ENCODE measurements at regions not wholly inside any gene's neighbourhood (a gene's known extent, or its start where the extent isn't known, plus 50 kb on each side); places are given as distances from the start of the nearest gene placed in this dataset.

DNA sequence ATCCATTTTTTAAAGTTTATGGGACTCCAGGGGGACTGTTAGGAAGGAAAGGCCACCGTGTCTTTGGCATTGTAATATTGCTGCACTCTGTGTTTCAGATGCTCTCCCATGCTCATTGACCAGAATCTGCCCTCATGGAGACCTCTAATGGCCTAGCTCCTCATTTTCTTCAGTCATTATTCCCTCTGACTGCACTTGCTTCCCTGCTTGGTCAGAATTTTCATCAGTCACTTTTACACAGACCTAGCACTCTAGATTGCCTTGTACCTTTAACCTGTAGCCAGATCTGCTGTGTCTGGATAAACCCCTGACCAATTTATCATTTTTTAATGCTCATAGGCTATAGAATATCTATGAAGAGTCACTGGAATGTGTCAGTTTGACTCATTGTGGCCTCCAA is 155.5 kb upstream of the NUDT12 start:
- TF ChIP-seq, protein P1, sequence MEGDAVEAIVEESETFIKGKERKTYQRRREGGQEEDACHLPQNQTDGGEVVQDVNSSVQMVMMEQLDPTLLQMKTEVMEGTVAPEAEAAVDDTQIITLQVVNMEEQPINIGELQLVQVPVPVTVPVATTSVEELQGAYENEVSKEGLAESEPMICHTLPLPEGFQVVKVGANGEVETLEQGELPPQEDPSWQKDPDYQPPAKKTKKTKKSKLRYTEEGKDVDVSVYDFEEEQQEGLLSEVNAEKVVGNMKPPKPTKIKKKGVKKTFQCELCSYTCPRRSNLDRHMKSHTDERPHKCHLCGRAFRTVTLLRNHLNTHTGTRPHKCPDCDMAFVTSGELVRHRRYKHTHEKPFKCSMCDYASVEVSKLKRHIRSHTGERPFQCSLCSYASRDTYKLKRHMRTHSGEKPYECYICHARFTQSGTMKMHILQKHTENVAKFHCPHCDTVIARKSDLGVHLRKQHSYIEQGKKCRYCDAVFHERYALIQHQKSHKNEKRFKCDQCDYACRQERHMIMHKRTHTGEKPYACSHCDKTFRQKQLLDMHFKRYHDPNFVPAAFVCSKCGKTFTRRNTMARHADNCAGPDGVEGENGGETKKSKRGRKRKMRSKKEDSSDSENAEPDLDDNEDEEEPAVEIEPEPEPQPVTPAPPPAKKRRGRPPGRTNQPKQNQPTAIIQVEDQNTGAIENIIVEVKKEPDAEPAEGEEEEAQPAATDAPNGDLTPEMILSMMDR (conservative IDR thresholded peaks at IDR 0.05; ENCODE audit: low read depth, low read length), result no peak
- no peak for TF ChIP-seq POLR2A (IDR thresholded peaks at IDR 0.05; ENCODE audit: low read depth, low read length)

Measured in IMR-90 (cell line).